GM12865 (cell line): ENCODE measurements at regions not wholly inside any gene's neighbourhood (a gene's known extent, or its start where the extent isn't known, plus 50 kb on each side); places are given as distances from the start of the nearest gene placed in this dataset.

Experiments used
- DNase-seq: peaks from one replicate; pipeline ENCODE4 v3.0.0; 2010; ENCODE audit warnings: low read depth
- H3K4me3 ChIP-seq: 2 replicates; pipeline ENCODE4 v1.5.1; 2011; ENCODE audit warnings: mild to moderate bottlenecking, low read depth, low read length, control low read depth
- CTCF ChIP-seq: IDR thresholded peaks from 2 replicates; pipeline ENCODE4 v1.5.1; 2011; ENCODE audit warnings: low read length, control low read depth, low read depth, inconsistent platforms; ENCODE audit not compliant: insufficient read depth; ENCODE audit errors: missing control alignments

- no peak overlapping the region for H3K4me3 ChIP-seq
- TF ChIP-seq CTCF = no peak
- no peak for DNase-seq
Measured at GRCh38 chr20:7078804-7079203, 311.3 kb downstream of the BMP2 start.

- H3K4me3 ChIP-seq = no peak overlapping the region
- DNase-seq = no peak
- TF ChIP-seq CTCF = no peak
Measured at GRCh38 chr20:7080472-7080871, 313.0 kb downstream of the BMP2 start.

- TF ChIP-seq CTCF = no peak
- no peak for DNase-seq
- no peak overlapping the region for H3K4me3 ChIP-seq
Measured at GRCh38 chr20:7085467-7085866, 318.0 kb downstream of the BMP2 start.

- H3K4me3 ChIP-seq = no peak overlapping the region
- no peak for TF ChIP-seq CTCF
Measured at GRCh38 chr20:7087803-7088202, 320.3 kb downstream of the BMP2 start.

GRCh38 chr20:7090001-7090400 lies 322.5 kb downstream of the BMP2 start:
- no peak for TF ChIP-seq CTCF
- no peak overlapping the region for H3K4me3 ChIP-seq
- no peak for DNase-seq

More at GRCh38 chr20:7087803-7088202, 320.3 kb downstream of the BMP2 start:
- no peak for DNase-seq

GRCh38 chr20:7090811-7091210 lies 323.3 kb downstream of the BMP2 start:
- DNase-seq = no peak
- TF ChIP-seq CTCF = no peak

GRCh38 chr20:7091655-7092054 lies 324.2 kb downstream of the BMP2 start:
- TF ChIP-seq CTCF = no peak
- no peak for DNase-seq
- H3K4me3 ChIP-seq = no peak overlapping the region

More at GRCh38 chr20:7090811-7091210, 323.3 kb downstream of the BMP2 start:
- H3K4me3 ChIP-seq = no peak overlapping the region
